ELR (cell line): ENCODE measurements at regions not wholly inside any gene's neighbourhood (a gene's known extent, or its start where the extent isn't known, plus 50 kb on each side); places are given as distances from the start of the nearest gene placed in this dataset.

Experiments
- DNase-seq: peaks from one replicate; pipeline ENCODE4 v3.0.0-alpha.2; 2015; ENCODE audit warnings: low read depth

GRCh38 chr18:51933903-51934302 is 406.1 kb upstream of the DCC start:
- DNase-seq, result no peak

GRCh38 chr18:51936115-51936514 is 403.9 kb upstream of the DCC start:
- no peak for DNase-seq

- DNase-seq, result no peak
Observed at GRCh38 chr18:51941999-51942398, 398.0 kb upstream of the DCC start.

GRCh38 chr18:51943281-51943680 is 396.7 kb upstream of the DCC start:
- no peak for DNase-seq

GRCh38 chr18:51946946-51947345 is 393.1 kb upstream of the DCC start:
- DNase-seq, result no peak

GRCh38 chr18:51952844-51953243 is 387.2 kb upstream of the DCC start:
- no peak for DNase-seq

- no peak for DNase-seq
Observed at GRCh38 chr18:51953521-51953920, 386.5 kb upstream of the DCC start.

GRCh38 chr18:51955136-51955535 is 384.9 kb upstream of the DCC start:
- no peak for DNase-seq

GRCh38 chr18:51957001-51957400 is 383.0 kb upstream of the DCC start:
- DNase-seq, result no peak

- no peak for DNase-seq
Observed at GRCh38 chr18:51980101-51980500, 359.9 kb upstream of the DCC start.

GRCh38 chr18:51988277-51988676 is 351.7 kb upstream of the DCC start:
- DNase-seq, result no peak

GRCh38 chr18:51997129-51997528 is 342.9 kb upstream of the DCC start:
- DNase-seq, result no peak

- DNase-seq, result no peak
Observed at GRCh38 chr18:51998066-51998465, 341.9 kb upstream of the DCC start.

- no peak for DNase-seq
Observed at GRCh38 chr18:51998711-51999110, 341.3 kb upstream of the DCC start.

GRCh38 chr18:51999351-51999750 is 340.6 kb upstream of the DCC start:
- no peak for DNase-seq

- DNase-seq, result no peak
Observed at GRCh38 chr18:52000435-52000834, 339.6 kb upstream of the DCC start.

GRCh38 chr18:52001106-52001505 is 338.9 kb upstream of the DCC start:
- DNase-seq, result no peak

GRCh38 chr18:52002600-52002999 is 337.4 kb upstream of the DCC start:
- no peak for DNase-seq

GRCh38 chr18:52007105-52007504 is 332.9 kb upstream of the DCC start:
- DNase-seq, result no peak

GRCh38 chr18:52008330-52008729 is 331.7 kb upstream of the DCC start:
- no peak for DNase-seq

- DNase-seq, result no peak
Observed at GRCh38 chr18:52008736-52009135, 331.3 kb upstream of the DCC start.

GRCh38 chr18:52009958-52010357 is 330.0 kb upstream of the DCC start:
- no peak for DNase-seq

- no peak for DNase-seq
Observed at GRCh38 chr18:52045946-52046675, 293.9 kb upstream of the DCC start.

GRCh38 chr18:52046842-52047241 is 293.2 kb upstream of the DCC start:
- no peak for DNase-seq

- DNase-seq, result no peak
Observed at GRCh38 chr18:52054324-52054723, 285.7 kb upstream of the DCC start.
